Hepatocyte (in vitro differentiated cells): ENCODE measurements at regions not wholly inside any gene's neighbourhood (a gene's known extent, or its start where the extent isn't known, plus 50 kb on each side); places are given as distances from the start of the nearest gene placed in this dataset.

Experiments
- DNase-seq: peaks from one replicate; pipeline ENCODE4 v3.0.0-alpha.2; 2016; ENCODE audit warnings: low spot score
- H2AFZ ChIP-seq: fragments of 200-600 bp; sonication (generic); 2 replicates; pipeline ENCODE4 v1.6.0; 2016; ENCODE audit warnings: antibody characterized with exemption, mild to moderate bottlenecking
- H3K27ac ChIP-seq: fragments of 200-600 bp; sonication (generic); 2 replicates; pipeline ENCODE4 v1.5.1; 2016; ENCODE audit warnings: mild to moderate bottlenecking
- H3K27me3 ChIP-seq: fragments of 200-600 bp; sonication (generic); 2 replicates; pipeline ENCODE4 v1.6.1; 2016
- H3K36me3 ChIP-seq: fragments of 200-600 bp; sonication (generic); replicated peaks from 2 replicates; pipeline ENCODE4 v1.5.1; 2016; ENCODE audit warnings: low read depth; ENCODE audit not compliant: insufficient read depth
- H3K4me1 ChIP-seq: fragments of 200-600 bp; sonication (generic); 2 replicates; pipeline ENCODE4 v1.5.1; 2016; ENCODE audit warnings: mild to moderate bottlenecking, moderate library complexity; ENCODE audit not compliant: insufficient read depth
- H3K4me2 ChIP-seq: fragments of 200-600 bp; sonication (generic); 2 replicates; pipeline ENCODE4 v1.6.0; 2016
- H3K4me3 ChIP-seq: fragments of 200-600 bp; sonication (generic); 2 replicates; pipeline ENCODE4 v1.5.1; 2016; ENCODE audit warnings: mild to moderate bottlenecking
- H3K79me2 ChIP-seq: fragments of 200-600 bp; sonication (generic); 2 replicates; pipeline ENCODE4 v1.6.0; 2017; ENCODE audit warnings: mild to moderate bottlenecking
- H3K9me2 ChIP-seq: fragments of 200-600 bp; sonication (generic); replicated peaks from 2 replicates; pipeline ENCODE4 v1.6.0; 2017; ENCODE audit warnings: mild to moderate bottlenecking; ENCODE audit not compliant: insufficient read depth
- H3K9me3 ChIP-seq: fragments of 200-600 bp; sonication (generic); 2 replicates; pipeline ENCODE4 v1.5.1; 2016; ENCODE audit warnings: low read depth, mild to moderate bottlenecking
- H4K20me1 ChIP-seq: fragments of 200-600 bp; sonication (generic); 2 replicates; pipeline ENCODE4 v1.6.0; 2016; ENCODE audit warnings: mild to moderate bottlenecking; ENCODE audit not compliant: insufficient read depth, poor library complexity, severe bottlenecking
- CTCF ChIP-seq: fragments of 200-600 bp; sonication (generic); IDR thresholded peaks from 2 replicates; pipeline ENCODE4 v1.5.1; 2016; ENCODE audit warnings: antibody characterized with exemption, mild to moderate bottlenecking; ENCODE audit not compliant: poor library complexity
- EZH2 ChIP-seq: fragments of 200-600 bp; sonication (generic); IDR thresholded peaks from 2 replicates; pipeline ENCODE4 v1.6.1; 2016; ENCODE audit warnings: antibody characterized with exemption, mild to moderate bottlenecking, borderline replicate concordance
- EZH2phosphoT487 ChIP-seq: fragments of 200-600 bp; sonication (generic); IDR thresholded peaks from one replicate; pipeline ENCODE4 v1.6.1; 2018; ENCODE audit warnings: antibody characterized with exemption, mild to moderate bottlenecking, low read depth, moderate library complexity; ENCODE audit not compliant: unreplicated experiment, severe bottlenecking
- WGBS: methylation state at CpG from one replicate; pipeline ENCODE4 v1.1.6; 2016; ENCODE audit warnings: low lambda C conversion rate; ENCODE audit errors: missing lambda C conversion rate; 5-methylcytosine and 5-hydroxymethylcytosine counted together

GRCh38 chr21:38092051-38092450 lies 164.7 kb upstream of the KCNJ15 start:
- Histone ChIP-seq H2AFZ (no peak overlapping the region), H3K79me2 (no peaks in the 10 kb centered on the region), H3K4me2 (no peak overlapping the region), H3K27me3 (no peaks in the 10 kb centered on the region), H3K4me1 (no peaks in the 10 kb centered on the region), H4K20me1 (no peaks in the 10 kb centered on the region), H3K36me3 (no peaks in the 10 kb centered on the region), H3K27ac (no peak overlapping the region), H3K4me3 (no peak overlapping the region), H3K9me3 (no peaks in the 10 kb centered on the region), H3K9me2 (no peaks in the 10 kb centered on the region)
- no peak for DNase-seq
- 72% methylated on average over 6 of the region's 6 CpGs for WGBS
- no peak for TF ChIP-seq EZH2phosphoT487
- TF ChIP-seq CTCF, result no peak
- TF ChIP-seq EZH2, result no peak

GRCh38 chr21:38095220-38095619 lies 161.6 kb upstream of the KCNJ15 start:
- Histone ChIP-seq H3K36me3 (no peaks in the 10 kb centered on the region), H3K4me1 (no peaks in the 10 kb centered on the region), H3K9me3 (no peaks in the 10 kb centered on the region), H3K27me3 (no peaks in the 10 kb centered on the region), H3K9me2 (no peaks in the 10 kb centered on the region), H4K20me1 (no peaks in the 10 kb centered on the region), H3K4me3 (no peak overlapping the region), H3K4me2 (no peak overlapping the region), H2AFZ (no peak overlapping the region), H3K79me2 (no peaks in the 10 kb centered on the region), H3K27ac (no peak overlapping the region)
- DNase-seq, result no peak
- WGBS, result 87% methylated on average over 5 of the region's 5 CpGs
- TF ChIP-seq CTCF, result no peak
- TF ChIP-seq EZH2phosphoT487, result no peak
- no peak for TF ChIP-seq EZH2

- DNase-seq, result no peak
- Histone ChIP-seq H3K79me2 (no peaks in the 10 kb centered on the region), H3K4me3 (no peak overlapping the region), H3K4me2 (no peak overlapping the region), H3K4me1 (no peaks in the 10 kb centered on the region), H2AFZ (no peak overlapping the region), H3K27me3 (no peaks in the 10 kb centered on the region), H3K9me2 (no peaks in the 10 kb centered on the region), H3K9me3 (no peaks in the 10 kb centered on the region), H3K27ac (no peak overlapping the region), H4K20me1 (no peaks in the 10 kb centered on the region), H3K36me3 (no peaks in the 10 kb centered on the region)
- TF ChIP-seq CTCF (no peak), EZH2phosphoT487 (no peak), EZH2 (no peak)
Measured at GRCh38 chr21:38097789-38098188, 159.0 kb upstream of the KCNJ15 start.

- Histone ChIP-seq H3K79me2 (no peaks in the 10 kb centered on the region), H3K4me2 (no peak overlapping the region), H3K4me1 (no peaks in the 10 kb centered on the region), H4K20me1 (no peaks in the 10 kb centered on the region), H3K9me2 (no peaks in the 10 kb centered on the region), H3K27me3 (no peaks in the 10 kb centered on the region), H3K36me3 (no peaks in the 10 kb centered on the region), H3K9me3 (no peaks in the 10 kb centered on the region), H2AFZ (no peak overlapping the region), H3K27ac (no peak overlapping the region), H3K4me3 (no peak overlapping the region)
- WGBS, result 94% methylated on average over 3 of the region's 3 CpGs
- TF ChIP-seq EZH2phosphoT487 (no peak), EZH2 (no peak), CTCF (no peak)
- no peak for DNase-seq
Measured at GRCh38 chr21:38112219-38112789, 144.5 kb upstream of the KCNJ15 start.
